GM12872 (cell line): ENCODE measurements at regions not wholly inside any gene's neighbourhood (a gene's known extent, or its start where the extent isn't known, plus 50 kb on each side); places are given as distances from the start of the nearest gene placed in this dataset.

Source experiments
- CTCF ChIP-seq: IDR thresholded peaks from 3 replicates; pipeline ENCODE4 v1.5.1; 2011; ENCODE audit warnings: low read depth, mild to moderate bottlenecking, low read length, moderate library complexity; ENCODE audit not compliant: insufficient read depth

- no peak for TF ChIP-seq CTCF
Measured at GRCh38 chr15:29352402-29352801, 82.8 kb upstream of the NSMCE3 start.

GRCh38 chr15:29349196-29349595 lies 79.6 kb upstream of the NSMCE3 start:
- no peak for TF ChIP-seq CTCF

GRCh38 chr15:29348336-29348914 lies 78.8 kb upstream of the NSMCE3 start:
- no peak for TF ChIP-seq CTCF

GRCh38 chr15:29346998-29347397 lies 77.4 kb upstream of the NSMCE3 start:
- TF ChIP-seq CTCF: no peak

GRCh38 chr15:29345549-29346525 lies 76.2 kb upstream of the NSMCE3 start:
- TF ChIP-seq CTCF: no peak

GRCh38 chr15:29344474-29344873 lies 74.9 kb upstream of the NSMCE3 start:
- no peak for TF ChIP-seq CTCF

- no peak for TF ChIP-seq CTCF
Measured at GRCh38 chr15:29343229-29343628, 73.6 kb upstream of the NSMCE3 start.
